NT2/D1 (cell line): ENCODE measurements at regions not wholly inside any gene's neighbourhood (a gene's known extent, or its start where the extent isn't known, plus 50 kb on each side); places are given as distances from the start of the nearest gene placed in this dataset.

Source experiments
- SUZ12 ChIP-seq: IDR thresholded peaks from 2 replicates; pipeline ENCODE4 v1.6.1; 2011; ENCODE audit not compliant: insufficient read length, insufficient read depth; ENCODE audit errors: extremely low read depth
- YY1 ChIP-seq: IDR thresholded peaks from 2 replicates; pipeline ENCODE4 v1.6.1; 2011; ENCODE audit not compliant: insufficient read length, insufficient read depth
- ZNF274 ChIP-seq: IDR thresholded peaks from 2 replicates; pipeline ENCODE4 v1.6.1; 2011; ENCODE audit warnings: mild to moderate bottlenecking, low read depth, low read length

DNA sequence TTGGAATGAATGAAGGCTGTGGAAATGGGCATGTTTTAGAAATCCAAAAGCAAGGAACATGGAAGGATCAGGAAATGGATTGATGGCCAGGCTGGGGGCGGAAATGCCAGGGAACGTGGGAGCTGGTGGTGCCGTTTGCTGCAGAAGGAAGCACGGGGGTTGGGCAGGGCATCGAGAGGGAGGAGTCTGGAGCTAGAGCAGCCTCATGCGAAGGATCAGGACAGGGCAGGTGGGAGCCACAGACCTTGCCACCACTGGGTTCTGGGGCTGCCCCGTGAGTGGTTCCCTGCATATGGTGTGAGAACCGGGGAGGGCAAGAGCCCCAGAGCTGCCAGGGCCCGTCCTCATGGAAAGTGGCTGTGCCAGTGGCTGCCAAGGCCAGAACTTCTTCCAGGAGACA, 193.8 kb upstream of the ZNF32 start:
- TF ChIP-seq ZNF274 (no peak), YY1 (no peak), SUZ12 (no peak)
